ENCODE measurements at regions not wholly inside any gene's neighbourhood (a gene's known extent, or its start where the extent isn't known, plus 50 kb on each side); places are given as distances from the start of the nearest gene placed in this dataset.

GRCh38 chr10:53749439-53749838 is 976.9 kb upstream of the MBL2 start:
- no peak for TF ChIP-seq CTCF (IDR thresholded peaks at IDR 0.05; ENCODE audit: insufficient read depth, low read length)
- H3K4me3 ChIP-seq (ENCODE audit: low read depth, low read length) = no peak overlapping the region
- no peak for DNase-seq (ENCODE audit: low read depth)

GRCh38 chr10:53748319-53748718 is 975.7 kb upstream of the MBL2 start:
- no peak for TF ChIP-seq CTCF (IDR thresholded peaks at IDR 0.05; ENCODE audit: insufficient read depth, low read length)
- H3K4me3 ChIP-seq (ENCODE audit: low read depth, low read length) = no peak overlapping the region
- DNase-seq (ENCODE audit: low read depth) = no peak

GRCh38 chr10:53744746-53745145 is 972.2 kb upstream of the MBL2 start:
- DNase-seq (ENCODE audit: low read depth) = no peak
- no peak overlapping the region for H3K4me3 ChIP-seq (ENCODE audit: low read depth, low read length)

GRCh38 chr10:53744176-53744575 is 971.6 kb upstream of the MBL2 start:
- no peak for TF ChIP-seq CTCF (IDR thresholded peaks at IDR 0.05; ENCODE audit: insufficient read depth, low read length)
- no peak overlapping the region for H3K4me3 ChIP-seq (ENCODE audit: low read depth, low read length)
- no peak for DNase-seq (ENCODE audit: low read depth)

More at GRCh38 chr10:53744746-53745145, 972.2 kb upstream of the MBL2 start:
- no peak for TF ChIP-seq CTCF (IDR thresholded peaks at IDR 0.05; ENCODE audit: insufficient read depth, low read length)

- TF ChIP-seq CTCF (IDR thresholded peaks at IDR 0.05; ENCODE audit: insufficient read depth, low read length) = no peak
- H3K4me3 ChIP-seq (ENCODE audit: low read depth, low read length) = no peak overlapping the region
- DNase-seq (ENCODE audit: low read depth) = no peak
Observed at GRCh38 chr10:53737132-53737531, 964.5 kb upstream of the MBL2 start.

GRCh38 chr10:53726921-53727320 is 954.3 kb upstream of the MBL2 start:
- no peak for DNase-seq (ENCODE audit: low read depth)
- no peak overlapping the region for H3K4me3 ChIP-seq (ENCODE audit: low read depth, low read length)
- TF ChIP-seq CTCF (IDR thresholded peaks at IDR 0.05; ENCODE audit: insufficient read depth, low read length) = no peak

- no peak for DNase-seq (ENCODE audit: low read depth)
- TF ChIP-seq CTCF (IDR thresholded peaks at IDR 0.05; ENCODE audit: insufficient read depth, low read length) = no peak
Observed at GRCh38 chr10:53724581-53724980, 952.0 kb upstream of the MBL2 start.

More at GRCh38 chr10:53724581-53724980, 952.0 kb upstream of the MBL2 start:
- no peak overlapping the region for H3K4me3 ChIP-seq (ENCODE audit: low read depth, low read length)

Measured in fibroblast of the aortic adventitia (primary cell).